GM11168 (cell line): ENCODE measurements at regions not wholly inside any gene's neighbourhood (a gene's known extent, or its start where the extent isn't known, plus 50 kb on each side); places are given as distances from the start of the nearest gene placed in this dataset.
"Not testable (repeated sequence)": the region's sequence is repeated elsewhere in the genome, so short reads cannot be mapped to it uniquely, and the experiment has no call there.

Source experiments
- in situ Hi-C: fragments of 300-500 bp; cut with MboI; formaldehyde crosslinking; loops from one replicate; pipeline ENCODE4 v1.12.0; 2022; ENCODE audit warnings: low sequenced_read_pairs; ENCODE audit not compliant: unreplicated experiment

DNA sequence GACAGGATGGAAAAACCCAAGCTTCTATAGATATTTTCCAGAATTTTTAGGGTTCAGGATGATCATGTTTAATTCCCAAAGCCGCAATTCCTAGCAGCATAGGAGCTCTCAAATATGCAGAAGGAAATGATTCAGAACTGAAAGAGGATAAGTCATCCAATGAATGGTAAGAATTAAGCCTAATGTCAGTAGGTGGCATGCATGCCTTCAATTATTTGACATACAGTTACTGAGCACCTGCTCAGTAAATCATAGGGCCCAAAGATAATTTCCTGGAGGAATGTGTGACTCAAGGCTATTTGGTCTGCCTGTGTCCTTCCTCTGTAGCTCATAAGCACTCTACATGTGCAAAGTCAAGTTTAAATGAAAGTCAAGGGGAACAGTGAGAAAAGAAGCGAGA lies 116.8 kb upstream of the SLC38A4 start:
- in situ Hi-C loops: no loop called here

DNA sequence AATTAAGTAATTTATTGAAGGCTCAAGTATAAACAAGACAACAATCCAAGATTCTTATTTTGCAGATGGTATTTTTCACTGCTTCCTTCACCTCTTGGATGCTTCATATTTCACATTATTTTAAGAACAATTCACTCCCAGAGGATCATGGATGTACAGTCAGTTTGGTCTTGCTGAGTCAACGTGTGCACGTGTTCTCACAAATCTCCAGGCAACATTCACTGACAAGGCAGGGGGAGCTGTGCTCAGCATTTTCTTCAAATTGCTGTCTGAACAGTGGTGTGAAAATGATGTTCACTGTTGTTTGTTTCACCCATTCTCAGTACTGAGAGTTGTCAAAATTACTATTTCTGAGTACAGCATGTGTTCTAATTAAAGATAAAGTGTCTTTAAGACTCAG lies 118.3 kb upstream of the SLC38A4 start:
- in situ Hi-C loops: no loop called here

DNA sequence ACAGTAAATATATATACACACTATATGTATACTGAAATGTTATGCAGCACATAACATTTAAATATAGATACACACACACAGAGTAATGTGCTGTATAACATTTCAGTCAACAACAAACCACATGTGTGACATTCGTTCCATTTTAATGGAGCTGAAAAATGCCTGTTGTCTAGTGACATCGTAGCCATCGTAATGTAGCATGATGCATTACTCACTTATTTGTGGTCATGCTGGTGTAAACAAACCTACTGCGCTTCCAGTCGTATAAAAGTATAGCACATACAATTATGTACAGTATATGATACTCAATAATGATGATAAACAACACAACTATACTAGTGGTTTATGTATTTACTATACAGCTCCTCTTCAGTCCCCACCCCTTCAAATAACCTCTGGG lies 119.0 kb upstream of the SLC38A4 start:
- in situ Hi-C loops: no loop called here

DNA sequence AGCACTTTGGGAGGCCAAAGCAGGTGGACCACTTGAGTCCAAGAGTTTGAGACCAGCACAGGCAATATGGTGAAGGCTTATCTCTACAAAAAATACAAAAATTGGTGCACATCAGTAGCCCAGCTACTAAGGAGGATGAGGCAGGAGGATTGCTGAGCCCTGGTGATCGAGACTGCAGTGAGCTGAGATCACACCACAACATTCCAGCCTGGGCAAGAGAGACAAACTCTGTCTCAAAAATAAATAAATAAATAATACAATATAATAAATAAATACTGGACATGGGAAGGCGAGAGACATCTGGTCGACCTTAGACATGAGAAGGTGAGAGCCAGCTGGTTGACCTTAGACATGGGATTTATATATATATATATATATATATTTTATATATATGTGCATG lies 119.8 kb upstream of the SLC38A4 start:
- in situ Hi-C loops: no loop called here

- in situ Hi-C loops: no loop called here
Observed at GRCh38 chr12:46946137-46946536, 120.3 kb upstream of the SLC38A4 start.

GRCh38 chr12:46948936-46949545 lies 123.2 kb upstream of the SLC38A4 start:
- in situ Hi-C loops: no loop called here

- in situ Hi-C loops: no loop called here
Observed at GRCh38 chr12:46950094-46950493, 124.3 kb upstream of the SLC38A4 start.

DNA sequence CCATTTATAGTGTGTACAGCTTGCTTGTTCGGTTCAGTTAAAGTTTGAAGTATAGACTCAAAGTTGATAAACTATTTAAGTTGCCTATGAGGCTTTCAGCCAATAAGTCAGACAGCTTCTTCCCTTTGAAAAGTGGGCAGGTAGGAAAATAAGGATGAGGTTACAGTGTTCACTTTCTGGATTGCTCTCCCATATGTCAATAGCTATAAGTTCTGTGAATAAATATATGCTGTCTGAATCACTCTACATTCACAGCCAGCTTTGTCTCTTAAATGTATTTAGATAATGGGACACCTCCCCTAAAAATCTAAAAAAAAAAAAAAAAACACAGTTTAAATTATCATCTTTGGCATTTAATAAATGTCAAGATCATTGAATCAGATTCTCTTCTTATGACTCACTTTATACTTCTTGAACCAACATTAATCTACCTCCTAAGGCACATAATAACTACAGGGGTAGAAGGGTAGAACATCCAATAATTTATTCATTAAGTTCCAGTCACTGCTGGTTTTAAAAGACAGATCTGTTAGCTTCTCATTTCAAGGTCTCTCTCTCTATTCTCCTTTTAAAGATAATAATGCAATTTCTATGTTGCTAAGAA lies 126.4 kb upstream of the PCED1B start:
- in situ Hi-C loops: no loop called here

GRCh38 chr12:46956451-46957035 lies 122.9 kb upstream of the PCED1B start:
- in situ Hi-C loops: no loop called here

- in situ Hi-C loops: no loop called here
Observed at GRCh38 chr12:46958053-46958452, 121.4 kb upstream of the PCED1B start.

DNA sequence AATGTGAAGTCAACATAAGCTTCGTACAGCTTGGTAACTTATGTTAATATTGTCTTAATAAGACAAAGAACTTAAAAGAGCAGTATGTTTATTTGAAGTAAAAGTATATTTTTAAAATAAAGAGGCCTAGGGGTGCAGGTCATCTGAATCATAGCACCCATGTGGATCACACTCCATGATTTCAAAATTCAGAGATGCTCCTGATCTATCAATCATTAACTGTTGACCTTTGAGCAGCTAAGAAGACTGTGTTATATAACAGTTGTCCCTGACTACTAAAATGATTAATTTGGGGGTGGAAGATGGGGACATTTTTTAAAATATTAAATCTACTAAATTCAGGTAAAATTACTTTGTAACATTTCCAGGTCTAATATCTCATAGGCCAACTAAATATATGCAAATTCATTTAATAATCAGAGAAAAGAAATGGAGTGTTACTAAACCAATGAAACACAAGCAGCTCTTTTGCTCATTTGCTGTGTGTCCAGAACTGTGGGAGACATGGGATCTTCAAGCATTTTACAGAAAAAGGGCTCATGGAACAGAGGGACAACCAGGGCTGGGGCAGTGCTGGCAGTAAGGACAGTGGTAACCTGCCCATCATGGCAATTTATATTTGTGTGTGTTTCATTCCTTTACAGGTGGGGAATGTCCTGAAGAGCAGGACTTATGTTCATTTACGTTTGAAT lies 120.7 kb upstream of the PCED1B start:
- in situ Hi-C loops: no loop called here

DNA sequence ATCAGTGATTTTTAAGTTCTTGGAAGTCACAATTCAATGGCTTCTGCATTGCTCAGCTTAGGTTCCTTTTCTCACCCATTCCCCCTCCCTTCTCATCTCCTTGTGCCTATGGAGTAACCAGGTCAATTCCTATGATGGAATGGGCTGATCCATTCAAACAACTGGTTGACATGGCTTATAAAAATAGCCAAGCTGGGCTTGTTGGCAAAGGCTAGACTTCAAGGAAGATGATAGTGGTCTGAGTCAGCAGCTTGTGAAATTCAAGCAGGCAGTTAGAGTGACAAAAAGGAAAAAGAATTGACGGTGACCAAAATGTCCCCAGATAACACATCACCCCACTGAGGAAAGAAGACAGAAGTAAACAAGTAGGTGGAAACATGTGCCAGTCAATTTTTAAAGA lies 119.9 kb upstream of the PCED1B start:
- in situ Hi-C loops: no loop called here

DNA sequence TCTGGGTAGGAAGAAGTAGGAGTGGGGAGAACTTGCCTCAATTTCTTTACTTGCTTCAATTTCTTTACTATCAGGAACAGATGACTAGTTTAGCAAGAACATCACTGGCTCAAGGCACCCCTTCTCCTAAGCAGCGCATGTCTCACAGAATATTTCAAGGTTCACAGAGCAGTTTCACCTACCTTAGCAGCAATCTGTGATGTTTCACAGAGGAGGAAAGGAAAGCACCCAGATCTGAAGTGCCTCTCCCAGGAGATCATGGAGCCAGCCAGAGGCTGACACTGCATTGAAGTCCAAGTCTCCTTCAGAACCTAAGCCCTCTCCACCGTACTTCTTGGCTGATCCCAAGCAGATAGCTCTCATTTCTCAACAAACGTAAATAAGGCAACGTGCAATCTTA lies 118.7 kb upstream of the PCED1B start:
- in situ Hi-C loops: no loop called here

DNA sequence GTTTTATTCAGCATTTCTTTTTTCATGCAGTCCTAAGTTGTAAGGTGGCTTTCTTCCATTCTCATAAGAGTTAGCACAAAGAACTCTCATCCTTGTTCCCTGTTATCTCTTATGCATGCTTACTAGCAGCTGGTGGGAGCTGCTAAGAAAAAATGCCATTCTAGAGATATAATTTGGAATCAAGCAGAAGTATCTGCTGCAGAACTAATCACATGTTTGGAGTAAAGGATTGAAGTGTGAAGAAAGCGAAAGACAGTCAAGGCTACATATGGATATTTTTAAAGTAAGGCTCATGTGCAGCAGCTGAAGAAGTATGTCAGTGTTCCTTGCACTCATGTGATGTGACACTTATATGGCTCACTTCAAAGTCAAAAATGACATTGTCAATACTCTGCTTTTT lies 116.2 kb upstream of the PCED1B start:
- in situ Hi-C loops: no loop called here

DNA sequence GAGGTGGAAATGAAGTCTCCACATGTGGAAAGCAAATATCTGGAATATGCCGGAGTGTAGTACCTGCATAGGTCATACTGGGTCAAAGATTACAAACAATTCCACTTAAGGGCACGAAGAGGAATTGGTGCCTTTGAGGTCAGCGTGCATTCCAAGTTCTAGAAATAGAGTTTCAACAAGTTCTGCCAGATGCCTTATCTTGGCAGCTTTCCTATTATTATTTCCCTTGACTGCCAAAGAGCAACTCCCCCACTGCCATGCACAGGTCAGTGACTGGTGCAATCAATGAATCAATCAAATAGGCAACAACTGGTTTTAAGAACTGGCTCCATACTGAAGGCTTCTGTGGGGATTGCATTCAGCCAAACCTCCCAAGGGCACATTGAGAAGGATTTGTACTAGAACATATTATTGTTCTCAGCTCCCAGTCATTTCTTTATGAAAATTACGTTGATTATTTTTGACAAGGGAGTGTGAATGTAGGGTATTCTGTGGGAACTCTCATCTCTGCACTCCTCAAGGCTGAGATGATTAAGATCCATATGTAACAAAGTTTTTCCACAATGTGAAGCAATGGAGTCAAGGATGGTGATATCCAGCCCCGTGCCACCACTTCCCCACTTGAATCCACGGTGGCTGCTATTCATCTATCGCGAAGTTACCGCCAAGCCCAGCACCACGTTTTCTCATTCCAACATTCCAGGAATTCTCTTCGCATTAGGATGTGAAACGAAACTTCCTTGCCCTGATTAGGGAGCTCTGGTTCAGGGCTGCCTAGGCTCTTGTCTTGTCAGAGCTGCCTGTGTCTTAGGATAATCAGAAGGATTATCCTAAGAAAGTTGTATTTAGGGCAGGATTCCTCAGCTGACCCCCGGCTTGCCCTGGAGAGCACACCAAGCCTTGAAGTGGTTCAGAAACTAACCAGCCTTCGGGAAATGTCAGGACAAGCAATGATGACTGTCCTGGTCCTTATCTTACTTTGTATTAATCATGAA lies 115.1 kb upstream of the PCED1B start:
- in situ Hi-C loops: no loop called here

- in situ Hi-C loops: no loop called here
Observed at GRCh38 chr12:46965137-46965536, 114.3 kb upstream of the PCED1B start.

GRCh38 chr12:46965880-46966279 lies 113.5 kb upstream of the PCED1B start:
- in situ Hi-C loops: no loop called here

GRCh38 chr12:46970636-46971035 lies 108.8 kb upstream of the PCED1B start:
- in situ Hi-C loops: no loop called here

DNA sequence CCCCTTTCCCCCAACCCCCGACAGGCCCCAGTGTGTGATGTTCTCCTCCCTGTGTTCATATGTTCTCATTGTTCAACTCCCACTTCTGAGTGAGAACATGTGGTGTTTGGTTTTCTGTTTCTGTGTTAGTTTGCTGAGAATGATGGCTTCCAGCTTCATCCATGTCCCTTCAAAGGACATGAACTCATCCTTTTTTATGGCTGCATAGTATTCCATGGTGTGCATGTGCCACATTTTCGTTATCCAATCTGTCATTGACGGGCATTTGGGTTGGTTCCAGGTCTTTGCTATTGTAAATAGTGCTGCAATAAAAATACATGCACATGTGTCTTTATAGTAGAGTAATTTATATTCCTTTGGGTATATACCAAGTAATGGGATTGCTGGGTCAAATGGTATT lies 105.5 kb upstream of the PCED1B start:
- in situ Hi-C loops: not testable (repeated sequence)

- in situ Hi-C loops: no loop called here
Observed at GRCh38 chr12:46977871-46978375, 101.5 kb upstream of the PCED1B start.
